Fibroblast of lung (primary cell): ENCODE measurements at regions not wholly inside any gene's neighbourhood (a gene's known extent, or its start where the extent isn't known, plus 50 kb on each side); places are given as distances from the start of the nearest gene placed in this dataset.
A peak's percentile ranks its signal among the peaks of the same experiment; 100 is the strongest.

Source experiments
- DNase-seq, 2 donors: peaks; one replicate each; pipeline versions ENCODE4 v3.0.0 to v3.0.0-alpha.2; 2010; ENCODE audit warnings: low read depth in 2 of 2
- H2AFZ ChIP-seq: 2 replicates; pipeline ENCODE4 v1.5.1; 2012; ENCODE audit warnings: low read length, control low read depth, inconsistent platforms
- H3K27ac ChIP-seq: 2 replicates; pipeline ENCODE4 v1.5.1; 2011; ENCODE audit warnings: low read length, control low read depth; ENCODE audit not compliant: insufficient read depth
- H3K27me3 ChIP-seq: 2 replicates; pipeline ENCODE4 v1.5.1; 2011; ENCODE audit warnings: mild to moderate bottlenecking, low read length; ENCODE audit not compliant: control insufficient read depth, insufficient read depth
- H3K36me3 ChIP-seq: 2 replicates; pipeline ENCODE4 v1.5.1; 2011; ENCODE audit warnings: low read length; ENCODE audit not compliant: control insufficient read depth, insufficient read depth
- H3K4me1 ChIP-seq: 2 replicates; pipeline ENCODE4 v1.5.1; 2011; ENCODE audit warnings: low read length; ENCODE audit not compliant: control insufficient read depth, insufficient read depth; ENCODE audit errors: extremely low read depth
- H3K4me2 ChIP-seq: 2 replicates; pipeline ENCODE4 v1.5.1; 2011; ENCODE audit warnings: low read length, control low read depth; ENCODE audit not compliant: insufficient read depth; ENCODE audit errors: extremely low read depth
- H3K4me3 ChIP-seq, 4 experiments: fragments of 200-600 bp in 1 of 4; sonication (generic) in 1 of 4; replicated peaks in 1 of 4; 2 replicates each; pipeline ENCODE4 v1.5.1; 2011 to 2016; ENCODE audit warnings: low read length in 4 of 4, low read depth in 3 of 4, mild to moderate bottlenecking in 3 of 4, control low read depth in 2 of 4, inconsistent platforms in 1 of 4, mixed read lengths in 1 of 4; ENCODE audit not compliant: insufficient read depth in 1 of 4; ENCODE audit errors: control extremely low read depth in 1 of 4
- H3K79me2 ChIP-seq: 2 replicates; pipeline ENCODE4 v1.5.1; 2012; ENCODE audit warnings: mild to moderate bottlenecking, low read length, inconsistent platforms; ENCODE audit not compliant: control insufficient read depth, insufficient read depth
- H3K9ac ChIP-seq: 2 replicates; pipeline ENCODE4 v1.5.1; 2011; ENCODE audit warnings: mild to moderate bottlenecking, low read length, control low read depth; ENCODE audit not compliant: insufficient read depth
- H3K9me3 ChIP-seq: 2 replicates; pipeline ENCODE4 v1.5.1; 2012; ENCODE audit warnings: low read depth, low read length; ENCODE audit not compliant: control insufficient read depth, insufficient read depth
- H4K20me1 ChIP-seq: 2 replicates; pipeline ENCODE4 v1.5.1; 2011; ENCODE audit warnings: low read length; ENCODE audit not compliant: control insufficient read depth, insufficient read depth; ENCODE audit errors: extremely low read depth
- EZH2 ChIP-seq: IDR thresholded peaks from 2 replicates; pipeline ENCODE4 v1.5.1; 2012; ENCODE audit warnings: low read length, control low read depth, mild to moderate bottlenecking; ENCODE audit errors: missing control alignments
- TF ChIP-seq, protein P1 (sequence below), 2 donors: IDR thresholded peaks in 1 of 2; conservative IDR thresholded peaks in 1 of 2; 1 replicate in 1 of 2; 2 replicates in 1 of 2; pipeline ENCODE4 v1.5.1; 2011 to 2012; ENCODE audit warnings: low read length in 2 of 2, control low read depth in 1 of 2, inconsistent platforms in 1 of 2, low read depth in 1 of 2, mild to moderate bottlenecking in 1 of 2

DNA sequence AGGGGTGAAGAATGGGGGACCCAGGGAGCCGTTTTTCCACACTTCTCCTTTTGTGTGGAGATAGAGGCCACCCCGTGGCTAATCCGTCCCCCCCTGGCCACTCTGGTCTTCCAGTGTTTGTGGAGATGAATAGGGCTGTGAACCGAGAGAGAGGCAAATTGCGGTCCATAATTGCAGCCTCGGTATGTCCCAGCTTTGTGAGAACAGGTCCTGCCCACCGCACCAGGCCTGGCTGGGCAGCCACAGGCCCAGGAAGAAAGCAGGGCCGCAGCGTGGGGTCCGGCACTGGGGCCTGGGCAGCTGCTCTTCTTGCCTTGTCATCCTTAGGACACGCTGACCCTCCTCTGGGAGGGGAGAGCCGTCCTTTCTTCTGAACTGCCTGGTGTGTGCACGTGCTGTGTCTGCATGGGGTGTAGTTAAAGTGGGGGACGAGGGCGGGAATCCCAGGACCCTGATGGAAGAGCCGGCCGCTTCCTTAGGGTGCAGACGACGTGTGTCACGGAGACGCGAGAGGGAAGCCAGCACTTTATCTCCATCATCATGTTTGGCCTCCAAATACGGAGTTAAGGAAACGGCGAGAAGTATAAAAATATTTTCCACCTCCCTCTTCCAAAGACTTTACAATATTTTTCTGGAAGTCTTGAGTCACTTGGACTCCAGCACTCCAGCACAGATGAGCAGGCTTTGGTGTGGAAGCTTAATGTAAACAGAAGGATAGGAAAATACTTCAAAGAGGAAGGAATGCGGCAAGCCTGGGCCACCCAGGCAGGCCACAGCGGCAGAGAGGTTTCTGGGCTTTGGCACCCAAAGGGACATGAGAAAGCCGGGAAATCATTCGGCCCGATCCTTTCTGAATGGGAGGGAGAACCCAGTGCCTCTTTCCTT, 1248.4 kb downstream of the BRD1 start:
- Histone ChIP-seq H3K9me3 (no peaks in the 10 kb centered on the region), H3K4me2 (no peak overlapping the region), H3K27ac (no peak overlapping the region), H4K20me1 (no peaks in the 10 kb centered on the region), H3K36me3 (no peaks in the 10 kb centered on the region), H3K79me2 (no peaks in the 10 kb centered on the region), H3K4me1 (no peaks in the 10 kb centered on the region), H3K27me3 (no peaks in the 10 kb centered on the region), H3K9ac (no peak overlapping the region), H2AFZ (no peak overlapping the region), H3K4me3 (no peak overlapping the region)
- peak; percentile 20 to 74 for DNase-seq
- TF ChIP-seq EZH2, result no peak
- TF ChIP-seq, protein P1, sequence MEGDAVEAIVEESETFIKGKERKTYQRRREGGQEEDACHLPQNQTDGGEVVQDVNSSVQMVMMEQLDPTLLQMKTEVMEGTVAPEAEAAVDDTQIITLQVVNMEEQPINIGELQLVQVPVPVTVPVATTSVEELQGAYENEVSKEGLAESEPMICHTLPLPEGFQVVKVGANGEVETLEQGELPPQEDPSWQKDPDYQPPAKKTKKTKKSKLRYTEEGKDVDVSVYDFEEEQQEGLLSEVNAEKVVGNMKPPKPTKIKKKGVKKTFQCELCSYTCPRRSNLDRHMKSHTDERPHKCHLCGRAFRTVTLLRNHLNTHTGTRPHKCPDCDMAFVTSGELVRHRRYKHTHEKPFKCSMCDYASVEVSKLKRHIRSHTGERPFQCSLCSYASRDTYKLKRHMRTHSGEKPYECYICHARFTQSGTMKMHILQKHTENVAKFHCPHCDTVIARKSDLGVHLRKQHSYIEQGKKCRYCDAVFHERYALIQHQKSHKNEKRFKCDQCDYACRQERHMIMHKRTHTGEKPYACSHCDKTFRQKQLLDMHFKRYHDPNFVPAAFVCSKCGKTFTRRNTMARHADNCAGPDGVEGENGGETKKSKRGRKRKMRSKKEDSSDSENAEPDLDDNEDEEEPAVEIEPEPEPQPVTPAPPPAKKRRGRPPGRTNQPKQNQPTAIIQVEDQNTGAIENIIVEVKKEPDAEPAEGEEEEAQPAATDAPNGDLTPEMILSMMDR (conservative IDR thresholded peaks at IDR 0.05 in 1 of 2, IDR thresholded peaks at IDR 0.05 in 1 of 2; ENCODE audit: low read depth in 1 of 2, low read length in 2 of 2), result no peak

DNA sequence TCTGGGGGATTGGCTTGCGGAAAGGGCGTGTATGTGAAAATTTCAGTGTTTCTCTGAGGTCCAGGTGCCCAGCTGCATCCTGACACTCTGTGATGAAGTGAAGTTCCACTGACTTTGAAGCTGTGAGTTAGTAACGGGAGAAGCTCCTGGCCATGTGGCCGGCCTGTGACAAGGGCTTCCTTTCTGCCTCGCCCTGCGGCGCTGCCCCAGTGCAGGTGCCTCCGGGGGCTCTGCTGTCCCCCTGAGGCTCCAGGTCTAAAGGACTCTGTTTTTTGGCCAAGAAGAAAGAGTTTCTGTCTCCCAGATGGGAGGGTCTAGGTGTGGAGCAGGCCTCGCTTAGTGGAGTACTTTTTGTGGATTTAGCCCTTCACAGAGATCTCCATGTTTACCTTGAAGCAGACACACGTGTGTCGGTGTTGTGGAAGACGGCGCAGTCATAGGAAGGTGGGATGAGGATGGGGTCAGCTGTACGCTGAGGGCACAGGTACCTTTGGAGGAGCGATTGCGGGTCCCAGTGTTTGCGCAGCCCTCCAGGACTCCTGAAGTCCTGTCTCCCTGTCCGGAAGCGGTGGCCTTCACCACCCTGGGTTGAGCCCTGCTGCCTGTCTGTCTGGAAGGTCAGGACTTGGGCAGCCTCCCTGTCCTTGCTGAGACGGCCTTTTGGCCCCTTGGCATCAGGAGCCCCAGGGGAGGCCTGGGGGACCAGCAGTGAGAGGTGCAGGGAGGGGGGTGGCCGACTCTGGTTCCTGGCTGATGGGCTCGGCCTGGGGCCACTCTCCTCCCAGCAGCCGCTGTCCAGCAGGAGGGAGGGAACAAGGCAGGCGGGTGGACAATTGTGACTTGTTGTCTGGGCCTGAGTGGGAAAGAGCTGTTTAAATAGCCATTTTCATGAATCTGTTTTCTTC, 1249.3 kb downstream of the BRD1 start:
- no peaks in the 10 kb centered on the region for H4K20me1 ChIP-seq
- no peaks in the 10 kb centered on the region for H3K4me1 ChIP-seq
- DNase-seq, result no peak
- no peak overlapping the region for H3K9ac ChIP-seq
- no peak overlapping the region for H2AFZ ChIP-seq
- no peaks in the 10 kb centered on the region for H3K36me3 ChIP-seq
- no peaks in the 10 kb centered on the region for H3K27me3 ChIP-seq
- no peak overlapping the region for H3K4me3 ChIP-seq
- no peak overlapping the region for H3K4me2 ChIP-seq
- no peaks in the 10 kb centered on the region for H3K9me3 ChIP-seq
- no peaks in the 10 kb centered on the region for H3K79me2 ChIP-seq
- H3K27ac ChIP-seq, result no peak overlapping the region
- TF ChIP-seq, protein P1 (conservative IDR thresholded peaks at IDR 0.05 in 1 of 2, IDR thresholded peaks at IDR 0.05 in 1 of 2; ENCODE audit: low read depth in 1 of 2, low read length in 2 of 2), result no peak
- no peak for TF ChIP-seq EZH2

DNA sequence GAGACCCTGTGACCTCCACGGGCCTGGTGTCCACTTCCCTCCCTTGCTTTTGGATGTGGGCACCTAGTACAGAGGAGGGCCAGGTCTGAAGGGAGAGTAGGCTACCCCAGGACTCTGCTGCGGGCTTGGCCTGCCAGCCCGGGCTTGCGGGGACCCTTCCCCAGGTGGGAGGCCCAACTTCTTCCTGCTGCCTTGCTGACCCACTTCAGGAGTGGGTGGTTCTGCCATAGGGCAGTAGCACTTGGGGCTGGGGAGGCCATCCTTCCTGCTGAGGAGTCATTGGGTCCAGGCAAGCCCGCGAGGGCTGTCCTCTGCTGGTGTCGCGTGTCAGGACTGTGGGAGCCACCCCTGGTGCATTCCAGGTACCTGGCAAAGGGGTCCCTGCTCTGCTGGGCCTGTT, 1250.0 kb downstream of the BRD1 start:
- Histone ChIP-seq H3K4me1 (no peaks in the 10 kb centered on the region), H3K79me2 (no peaks in the 10 kb centered on the region), H3K4me3 (no peak overlapping the region), H4K20me1 (no peaks in the 10 kb centered on the region), H2AFZ (no peak overlapping the region), H3K9ac (no peak overlapping the region), H3K9me3 (no peaks in the 10 kb centered on the region), H3K27me3 (no peaks in the 10 kb centered on the region), H3K4me2 (no peak overlapping the region), H3K27ac (no peak overlapping the region), H3K36me3 (no peaks in the 10 kb centered on the region)
- no peak for DNase-seq
- TF ChIP-seq EZH2, result no peak
- TF ChIP-seq, protein P1 (conservative IDR thresholded peaks at IDR 0.05 in 1 of 2, IDR thresholded peaks at IDR 0.05 in 1 of 2; ENCODE audit: low read depth in 1 of 2, low read length in 2 of 2), result no peak
